HepG2 (cell line): ENCODE measurements at regions not wholly inside any gene's neighbourhood (a gene's known extent, or its start where the extent isn't known, plus 50 kb on each side); places are given as distances from the start of the nearest gene placed in this dataset.
"Not testable (repeated sequence)": the region's sequence is repeated elsewhere in the genome, so short reads cannot be mapped to it uniquely, and the experiment has no call there.

Experiments used
- ATAC-seq: fragments of 200-7000 bp; cut with Tn5 transposase; 3 replicates; pipeline ENCODE4 v1.9.1; 2020; ENCODE audit warnings: mild to moderate bottlenecking, moderate library complexity
- BruUV-seq: library from RNA; stranded (reverse); fragments of 400-500 nt; replicated peaks from 2 replicates; lab custom pipeline; 2021; lab: Mats Ljungman, UMichigan
- CTCF ChIA-PET: fragments of 300-600 bp; formaldehyde crosslinking; extraction: SDS; loops from one replicate; lab custom pipeline; 2021; ENCODE audit warnings: low total read pairs, inconsistent platforms, low intra/inter-chr PET ratio; lab: Yijun Ruan, JAX
- POLR2A ChIA-PET: fragments of 350-600 bp; sonication (Branson Sonifier 250); formaldehyde crosslinking; loops from one replicate; lab custom pipeline; 2020; ENCODE audit warnings: antibody characterized with exemption, inconsistent platforms; lab: Yijun Ruan, JAX
- DNase-seq: peaks from one replicate; pipeline ENCODE4 v3.0.0-alpha.2; 2015; ENCODE audit warnings: low spot score
- FAIRE-seq: peaks from 3 replicates; lab custom pipeline; 2011; peaks lifted over from hg19 to GRCh38; lab: Jason Lieb, UNC
- H2AFZ ChIP-seq: one replicate; pipeline ENCODE4 v1.6.1; 2011; ENCODE audit warnings: low read length, inconsistent platforms
- H3K27ac ChIP-seq: fragments of 300-600 bp; 3 replicates; pipeline ENCODE4 v1.8.0; 2011; ENCODE audit warnings: mixed run types, mild to moderate bottlenecking, mixed read lengths, low read length, inconsistent platforms; ENCODE audit not compliant: insufficient read depth; ENCODE audit errors: extremely low read length
- H3K27me3 ChIP-seq, 2 experiments: fragments of 200-600 bp in 1 of 2; 2 replicates in 1 of 2; 3 replicates in 1 of 2; pipeline versions ENCODE4 v1.6.0 to v1.8.0; 2011; ENCODE audit warnings: low read length in 2 of 2, mild to moderate bottlenecking in 2 of 2, moderate library complexity in 2 of 2, inconsistent platforms in 1 of 2; ENCODE audit not compliant: insufficient read depth in 2 of 2, control insufficient read depth in 1 of 2
- H3K36me3 ChIP-seq, 2 experiments: fragments of 200-600 bp in 1 of 2; replicated peaks in 1 of 2; 2 replicates in 1 of 2; 3 replicates in 1 of 2; pipeline versions ENCODE4 v1.5.1 to v1.8.0; 2011; ENCODE audit warnings: low read length in 2 of 2, inconsistent platforms in 1 of 2; ENCODE audit not compliant: insufficient read depth in 2 of 2, control insufficient read depth in 1 of 2
- H3K4me1 ChIP-seq: 2 replicates; pipeline ENCODE4 v1.5.1; 2012; ENCODE audit warnings: low read length, inconsistent platforms; ENCODE audit not compliant: insufficient read depth
- H3K4me2 ChIP-seq: 2 replicates; pipeline ENCODE4 v1.6.0; 2011; ENCODE audit warnings: low read depth, low read length, inconsistent platforms
- H3K4me3 ChIP-seq, 3 experiments: fragments of 200-600 bp in 1 of 3; sonication (generic), shearing (Covaris generic) in 1 of 3; replicated peaks in 1 of 3; 2 replicates each; pipeline ENCODE4 v1.5.1; 2011 to 2016; ENCODE audit warnings: low read length in 3 of 3, inconsistent platforms in 2 of 3, low read depth in 2 of 3, mild to moderate bottlenecking in 2 of 3, control low read depth in 1 of 3, mixed read lengths in 1 of 3; ENCODE audit not compliant: insufficient read depth in 1 of 3
- H3K79me2 ChIP-seq: one replicate; pipeline ENCODE4 v1.6.1; 2011; ENCODE audit warnings: low read length, inconsistent platforms; ENCODE audit not compliant: insufficient read depth
- H3K9ac ChIP-seq: 2 replicates; pipeline ENCODE4 v1.6.0; 2011; ENCODE audit warnings: mild to moderate bottlenecking, low read depth, low read length, inconsistent platforms; ENCODE audit not compliant: insufficient read depth
- H3K9me3 ChIP-seq: 2 replicates; pipeline ENCODE4 v1.5.1; 2012; ENCODE audit warnings: mild to moderate bottlenecking, low read length
- H4K20me1 ChIP-seq: 2 replicates; pipeline ENCODE4 v1.6.0; 2011; ENCODE audit warnings: inconsistent platforms, mild to moderate bottlenecking, low read length, moderate library complexity; ENCODE audit not compliant: insufficient read depth
- REXO4 ChIP-seq: sonication (generic); formaldehyde crosslinking; IDR thresholded peaks from 2 replicates; pipeline ENCODE4 v1.8.0; 2022; ENCODE audit warnings: missing genetic modification reagents, mild to moderate bottlenecking, borderline replicate concordance
- RORA ChIP-seq: sonication (generic); formaldehyde crosslinking; IDR thresholded peaks from 2 replicates; pipeline ENCODE4 v1.5.0; 2020; ENCODE audit warnings: mild to moderate bottlenecking, missing genetic modification reagents, moderate library complexity
- SP140L ChIP-seq: sonication (generic); formaldehyde crosslinking; IDR thresholded peaks from 2 replicates; pipeline ENCODE4 v1.4.0; 2020; ENCODE audit warnings: missing genetic modification reagents, borderline replicate concordance
- WGBS: methylation state at CpG from one replicate; pipeline ENCODE4 v1.1.6; 2017; ENCODE audit warnings: low lambda C conversion rate; 5-methylcytosine and 5-hydroxymethylcytosine counted together
- in situ Hi-C: cut with HindIII; loops from 2 replicates; pipeline ENCODE4 v1.10.0; 2017; ENCODE audit warnings: low pct_unique_long_range_greater_than_20kb; ENCODE audit not compliant: extremely low pct_ligation_motif_present
- intact Hi-C: fragments of 100-400 bp; cut with micrococcal nuclease; formaldehyde crosslinking; loops from one replicate; pipeline ENCODE4 v1.10.0; 2022; ENCODE audit not compliant: unreplicated experiment
- TF ChIP-seq, protein P1 (sequence below): IDR thresholded peaks from 2 replicates; pipeline ENCODE4 v1.6.1; 2018; ENCODE audit warnings: missing genetic modification reagents, mild to moderate bottlenecking, missing compliant biosample characterization

DNA sequence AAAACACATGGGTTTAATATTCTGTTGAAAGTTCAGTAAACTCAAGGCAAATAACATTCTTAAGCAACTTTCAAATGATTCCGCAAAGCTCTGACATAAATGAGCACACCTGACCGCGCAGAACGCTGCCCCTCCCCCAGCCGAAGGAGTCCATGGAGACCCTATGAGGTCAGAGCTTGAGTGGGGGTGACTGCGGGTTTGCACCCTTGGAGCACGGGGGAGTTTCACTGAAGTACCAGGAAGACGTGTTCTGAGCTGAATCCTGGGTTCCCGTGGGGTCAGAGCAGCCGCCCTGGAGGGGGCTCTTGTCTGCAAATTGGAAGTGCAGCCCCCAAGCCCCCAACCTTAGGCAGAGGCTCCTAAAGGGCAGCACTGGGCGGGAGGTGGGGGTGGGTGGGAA is 324.1 kb upstream of the SFSWAP start:
- ChIA-PET POLR2A (no interaction called here), CTCF (no interaction called here)
- in situ Hi-C loops = no loop called here
- no peak overlapping the region for H3K4me3 ChIP-seq
- no peak for TF ChIP-seq RORA (CRISPR knock-in tag)
- TF ChIP-seq SP140L (CRISPR knock-in tag) = no peak
- TF ChIP-seq, protein P1, sequence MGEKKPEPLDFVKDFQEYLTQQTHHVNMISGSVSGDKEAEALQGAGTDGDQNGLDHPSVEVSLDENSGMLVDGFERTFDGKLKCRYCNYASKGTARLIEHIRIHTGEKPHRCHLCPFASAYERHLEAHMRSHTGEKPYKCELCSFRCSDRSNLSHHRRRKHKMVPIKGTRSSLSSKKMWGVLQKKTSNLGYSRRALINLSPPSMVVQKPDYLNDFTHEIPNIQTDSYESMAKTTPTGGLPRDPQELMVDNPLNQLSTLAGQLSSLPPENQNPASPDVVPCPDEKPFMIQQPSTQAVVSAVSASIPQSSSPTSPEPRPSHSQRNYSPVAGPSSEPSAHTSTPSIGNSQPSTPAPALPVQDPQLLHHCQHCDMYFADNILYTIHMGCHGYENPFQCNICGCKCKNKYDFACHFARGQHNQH (CRISPR knock-in tag) = no peak
- no peaks in the 10 kb centered on the region for H3K9me3 ChIP-seq
- H4K20me1 ChIP-seq = no peaks in the 10 kb centered on the region; the same call in 1 of the 2 replicates
- FAIRE-seq (no peak), ATAC-seq (no peak), DNase-seq (no peak)
- H2AFZ ChIP-seq = no peak overlapping the region
- no peaks in the 10 kb centered on the region for H3K79me2 ChIP-seq
- 2% methylated on average over 4 of the region's 11 CpGs for WGBS
- intact Hi-C loops = no loop called here
- no TSS peak for BruUV-seq
- H3K9ac ChIP-seq = no peak overlapping the region
- no peak overlapping the region for H3K4me2 ChIP-seq
- H3K4me1 ChIP-seq = no peaks in the 10 kb centered on the region
- no peak overlapping the region for H3K27ac ChIP-seq
- H3K36me3 ChIP-seq = no peaks in the 10 kb centered on the region
- H3K27me3 ChIP-seq = peaks cover 2 to 15% of the 10 kb centered on the region in 2 experiments; a peak in 3 of 5 replicates

DNA sequence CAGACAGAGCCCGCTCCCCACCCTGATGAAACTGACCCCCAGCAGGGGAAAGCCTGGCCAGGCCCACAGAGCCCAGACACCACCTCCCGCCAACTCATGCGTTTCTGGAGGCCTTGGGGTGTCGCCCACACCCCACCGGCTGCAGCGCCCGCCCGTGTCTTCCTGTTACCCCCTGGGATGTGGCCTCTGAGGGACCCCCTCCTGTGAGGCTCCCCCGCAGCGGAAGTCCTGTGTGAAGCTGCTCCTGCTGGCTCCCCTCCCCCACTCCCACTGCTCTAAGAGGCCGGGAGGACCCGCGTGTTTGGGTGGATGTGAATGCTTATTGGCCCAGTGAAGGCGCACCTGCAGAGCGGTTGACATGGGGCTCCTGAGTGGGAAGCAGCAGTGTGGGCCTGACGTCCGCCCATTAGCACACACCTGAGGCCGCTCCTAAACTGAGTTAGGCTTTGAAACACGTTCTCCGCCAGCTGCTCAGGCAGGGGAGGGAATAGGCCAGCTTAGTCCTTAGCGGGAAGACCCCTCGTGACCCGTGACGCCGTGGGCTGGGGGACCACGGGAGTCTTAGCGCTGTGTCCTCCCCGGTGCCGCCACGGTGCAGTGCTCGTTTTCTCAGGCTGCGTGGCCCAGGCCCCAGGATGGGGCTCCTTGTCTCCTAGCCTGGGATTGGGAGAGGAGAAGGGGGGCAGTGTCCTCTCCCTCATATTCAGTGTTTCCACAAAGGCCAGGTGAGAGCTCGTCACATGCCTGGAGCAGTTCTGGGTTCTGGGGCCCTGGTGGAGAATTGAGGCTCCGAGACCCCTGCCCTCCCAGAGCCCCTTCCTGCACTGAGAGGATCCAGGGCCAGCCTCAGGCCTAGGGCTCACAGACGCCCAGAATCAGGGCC is 323.4 kb upstream of the SFSWAP start:
- ATAC-seq = no peak
- Histone ChIP-seq H2AFZ (no peak overlapping the region), H3K27ac (no peak overlapping the region), H3K36me3 (no peaks in the 10 kb centered on the region), H3K4me2 (no peak overlapping the region), H3K27me3 (peaks cover 2 to 13% of the 10 kb centered on the region in 2 experiments; a peak in 3 of 5 replicates), H3K9me3 (no peaks in the 10 kb centered on the region), H3K79me2 (no peaks in the 10 kb centered on the region), H4K20me1 (no peaks in the 10 kb centered on the region; the same call in 1 of the 2 replicates), H3K4me1 (no peaks in the 10 kb centered on the region), H3K9ac (no peak overlapping the region), H3K4me3 (no peak overlapping the region)
- in situ Hi-C loops (no loop called here), intact Hi-C loops (no loop called here)
- no TSS peak for BruUV-seq
- 50% methylated on average over 7 of the region's 35 CpGs for WGBS
- POLR2A ChIA-PET = no interaction called here
- FAIRE-seq = no peak
- DNase-seq = no peak
- CTCF ChIA-PET = no interaction called here
- no peak for TF ChIP-seq REXO4 (CRISPR knock-in tag)
- TF ChIP-seq, all 625 proteins: peak for 0

DNA sequence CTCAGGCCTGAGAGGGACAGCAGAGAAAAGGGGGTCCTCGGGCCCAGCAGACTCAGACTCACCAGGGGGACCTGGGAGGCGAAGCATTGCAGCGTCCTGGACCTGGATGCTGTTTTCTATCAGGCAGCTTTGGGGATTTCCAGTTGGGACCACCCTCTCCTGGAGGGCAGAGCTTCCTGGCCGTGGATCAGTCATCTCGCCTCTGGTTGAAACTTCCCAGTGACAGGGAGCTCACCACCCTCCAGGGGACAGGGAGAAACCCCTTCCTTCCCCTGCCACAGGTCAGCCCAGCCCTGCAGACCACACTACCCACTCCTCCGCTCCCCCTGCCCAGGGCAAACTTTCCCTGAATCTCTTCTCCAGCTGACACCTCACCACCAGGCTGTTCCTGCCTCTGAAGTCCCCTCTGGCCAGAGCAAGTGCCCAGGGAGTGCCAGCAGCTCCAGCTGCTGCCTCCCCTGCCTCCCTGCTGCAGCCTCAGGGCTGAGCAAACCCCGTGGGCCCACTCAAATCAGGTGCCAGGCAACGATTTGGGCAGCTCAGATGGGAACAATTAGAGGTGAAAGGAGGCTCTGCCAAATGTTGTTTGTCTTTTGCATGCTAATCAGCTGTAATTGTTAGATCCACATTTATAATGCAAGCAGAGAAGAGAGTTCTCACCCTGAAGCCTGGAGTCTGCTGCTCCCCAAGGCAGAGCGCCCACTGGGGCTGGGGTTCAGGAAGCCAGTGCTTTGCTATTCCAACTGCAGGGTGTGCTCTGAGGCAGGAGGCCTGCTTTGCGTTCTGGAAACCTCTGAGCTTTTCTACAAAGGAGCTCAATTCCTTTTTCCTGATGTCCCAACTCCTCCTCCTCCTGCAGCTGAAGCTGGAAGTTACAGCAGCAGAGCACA is 322.5 kb upstream of the SFSWAP start:
- H3K4me3 ChIP-seq, in situ Hi-C loops, intact Hi-C loops, ATAC-seq, H3K9me3 ChIP-seq, CTCF ChIA-PET, POLR2A ChIA-PET, H3K4me2 ChIP-seq, H3K27ac ChIP-seq, H4K20me1 ChIP-seq, BruUV-seq, H2AFZ ChIP-seq, H3K79me2 ChIP-seq, DNase-seq, H3K4me1 ChIP-seq, FAIRE-seq, H3K36me3 ChIP-seq, H3K9ac ChIP-seq: not testable (repeated sequence)
- H3K27me3 ChIP-seq = peaks cover 2 to 13% of the 10 kb centered on the region in 2 experiments; a peak in 3 of 5 replicates
- WGBS = 0% methylated on average over 3 of the region's 10 CpGs
